Left lobe of liver (tissue), 2 donors: ENCODE measurements at regions not wholly inside any gene's neighbourhood (a gene's known extent, or its start where the extent isn't known, plus 50 kb on each side); places are given as distances from the start of the nearest gene placed in this dataset.
"Not testable (repeated sequence)": the region's sequence is repeated elsewhere in the genome, so short reads cannot be mapped to it uniquely, and the experiment has no call there.

Experiments used
- ATAC-seq: fragments of 200-7000 bp; cut with Tn5 transposase; one replicate; pipeline ENCODE4 v1.9.1; 2020; ENCODE audit warnings: mild to moderate bottlenecking, moderate library complexity
- DNase-seq: peaks from one replicate; pipeline ENCODE4 v3.0.0-alpha.2; 2020; ENCODE audit warnings: low spot score
- donor health status: DM: no; HTN: no; CAD: no; lungs with moderate emphysema.
- donor health status: DM: no; HTN: yes; CAD: no.

- ATAC-seq (no peak), DNase-seq (no peak)
Measured at GRCh38 chrX:112946227-112946626, 105.6 kb upstream of the AMOT start.

GRCh38 chrX:112945826-112946225 is 105.2 kb upstream of the AMOT start:
- DNase-seq: no peak
- no peak for ATAC-seq

GRCh38 chrX:112941209-112941837 is 100.7 kb upstream of the AMOT start:
- peak; percentile 60 for ATAC-seq
- no peak for DNase-seq

- no peak for ATAC-seq
- no peak for DNase-seq
Measured at GRCh38 chrX:112935029-112935428, 94.4 kb upstream of the AMOT start.

GRCh38 chrX:112931900-112932299 is 91.3 kb upstream of the AMOT start:
- ATAC-seq: no peak

GRCh38 chrX:112931478-112931877 is 90.8 kb upstream of the AMOT start:
- DNase-seq (no peak), ATAC-seq (no peak)

More at GRCh38 chrX:112931900-112932299, 91.3 kb upstream of the AMOT start:
- DNase-seq: no peak

GRCh38 chrX:112923381-112923780 is 82.8 kb upstream of the AMOT start:
- not testable (repeated sequence) for ATAC-seq, DNase-seq

GRCh38 chrX:112913807-112914206 is 73.2 kb upstream of the AMOT start:
- DNase-seq: no peak

GRCh38 chrX:112910418-112910817 is 69.8 kb upstream of the AMOT start:
- no peak for ATAC-seq
- DNase-seq: no peak

More at GRCh38 chrX:112913807-112914206, 73.2 kb upstream of the AMOT start:
- ATAC-seq: no peak

GRCh38 chrX:112901869-112902725 is 61.5 kb upstream of the AMOT start:
- no peak for ATAC-seq
- no peak for DNase-seq

- ATAC-seq (no peak), DNase-seq (no peak)
Measured at GRCh38 chrX:112896051-112896450, 55.4 kb upstream of the AMOT start.
